ENCODE measurements at regions not wholly inside any gene's neighbourhood (a gene's known extent, or its start where the extent isn't known, plus 50 kb on each side); places are given as distances from the start of the nearest gene placed in this dataset.
"Not testable (repeated sequence)": the region's sequence is repeated elsewhere in the genome, so short reads cannot be mapped to it uniquely, and the experiment has no call there.

DNA sequence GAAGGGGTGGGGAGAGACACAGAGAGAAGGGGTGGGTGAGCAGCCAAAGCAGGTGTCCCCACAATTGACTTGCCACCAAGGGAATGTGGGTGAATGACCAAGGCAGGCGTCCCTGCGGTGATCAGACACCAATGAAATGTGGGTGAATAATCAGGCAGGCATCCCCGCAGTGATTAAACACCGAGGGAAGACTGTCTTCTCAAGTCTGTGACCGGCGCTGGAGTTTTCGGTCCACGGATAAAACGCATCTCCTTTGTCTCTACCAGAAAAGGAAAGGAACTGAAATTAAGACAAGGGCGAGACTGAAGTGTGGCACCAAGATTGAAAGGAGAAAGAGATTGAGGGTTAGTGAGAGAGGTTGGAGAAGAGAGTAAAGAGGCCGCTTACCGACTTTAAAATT is 90.0 kb upstream of the NUDT6 start:
- H3K36me3 Mint-ChIP-seq (ENCODE audit: low read depth); H3K27ac Mint-ChIP-seq; H3K4me1 Mint-ChIP-seq (ENCODE audit: low read depth); H3K9me3 Mint-ChIP-seq; H3K27me3 Mint-ChIP-seq (ENCODE audit: low read depth); DNase-seq (ENCODE audit: low spot score); H3K4me3 Mint-ChIP-seq: not testable (repeated sequence)

DNA sequence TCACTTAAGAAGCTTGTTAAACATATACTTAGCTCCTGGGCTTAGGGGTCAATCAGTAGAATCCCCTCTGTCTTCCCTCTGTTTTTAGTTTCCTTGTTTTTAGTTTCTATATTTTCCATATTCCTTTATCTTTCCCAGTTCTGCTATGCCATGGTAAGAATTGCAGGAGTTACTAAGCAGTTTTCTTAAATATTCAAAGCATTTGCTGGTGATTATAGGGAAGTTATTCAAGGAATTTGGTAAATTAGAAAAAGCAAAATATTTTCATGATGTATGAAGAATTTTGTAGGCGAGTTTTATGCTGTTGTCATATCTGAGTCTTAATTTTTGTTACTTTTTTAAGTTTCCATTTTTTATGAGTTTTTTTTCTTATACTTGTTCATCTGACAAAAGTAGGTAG is 91.6 kb upstream of the NUDT6 start:
- Mint-ChIP-seq H3K4me1 (ENCODE audit: low read depth) (no peaks in the 10 kb centered on the region), H3K27ac (no peak overlapping the region), H3K9me3 (no peaks in the 10 kb centered on the region), H3K27me3 (ENCODE audit: low read depth) (no peaks in the 10 kb centered on the region), H3K4me3 (no peak overlapping the region), H3K36me3 (ENCODE audit: low read depth) (peaks cover 3% of the 10 kb centered on the region)
- DNase-seq (ENCODE audit: low spot score) = no peak

DNA sequence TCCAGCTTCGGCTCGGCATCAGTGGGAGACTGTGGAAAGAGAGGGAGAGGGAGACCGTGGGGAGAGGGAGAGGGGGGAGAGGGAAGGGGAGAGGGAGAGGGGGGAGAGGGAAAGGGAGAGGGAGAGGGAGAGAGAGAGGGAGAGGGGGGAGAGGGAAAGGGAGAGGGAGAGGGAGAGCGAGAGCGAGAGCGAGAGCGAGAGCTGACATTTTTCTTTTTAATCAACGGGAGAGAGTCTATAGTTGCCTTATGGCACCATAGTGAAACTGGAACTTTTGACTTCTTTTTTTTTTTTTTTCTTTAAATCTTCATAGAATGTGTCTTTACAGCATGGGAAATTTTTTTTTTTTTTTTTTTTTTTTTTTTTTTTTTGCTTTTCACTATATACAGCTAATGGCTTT is 94.7 kb upstream of the NUDT6 start:
- Mint-ChIP-seq H3K27me3 (ENCODE audit: low read depth) (no peaks in the 10 kb centered on the region), H3K4me3 (no peak overlapping the region), H3K9me3 (peaks cover 5% of the 10 kb centered on the region), H3K36me3 (ENCODE audit: low read depth) (peaks cover 13% of the 10 kb centered on the region), H3K4me1 (ENCODE audit: low read depth) (no peaks in the 10 kb centered on the region), H3K27ac (no peak overlapping the region)
- DNase-seq (ENCODE audit: low spot score) = no peak

DNA sequence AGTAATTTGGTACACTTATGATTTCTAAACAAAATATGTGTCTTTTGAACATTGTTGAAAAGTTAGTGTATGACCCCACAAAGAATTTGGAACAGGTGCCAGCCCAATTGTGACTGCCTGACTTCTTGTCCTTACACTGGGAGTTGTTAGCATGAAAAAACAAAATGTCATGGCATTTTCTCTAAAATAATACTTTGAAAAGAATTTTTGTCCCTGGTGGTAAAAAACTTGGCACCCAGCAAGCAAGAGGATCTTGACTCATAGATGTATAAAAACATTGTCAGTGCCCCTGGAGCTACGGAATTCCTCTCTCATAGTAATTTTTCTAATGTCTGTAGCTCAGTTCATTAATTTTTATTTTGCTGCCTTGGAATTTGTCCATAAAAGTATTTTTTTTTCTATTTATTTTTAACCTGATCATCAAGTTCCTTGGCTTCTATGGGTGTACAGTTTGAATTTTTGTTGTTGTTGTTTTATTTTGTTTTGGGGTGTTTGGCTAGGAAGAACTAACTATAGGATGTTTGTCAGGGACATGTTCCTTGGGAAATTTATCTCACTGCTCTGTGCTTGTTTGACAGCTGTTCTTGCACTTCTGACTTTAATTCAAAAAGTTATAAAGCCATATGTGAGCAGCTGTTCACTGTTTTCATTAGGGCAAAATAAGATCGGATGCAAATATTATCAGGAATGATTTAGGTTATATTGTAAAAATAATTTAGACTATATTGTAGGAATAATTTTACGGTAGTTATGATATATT is 95.4 kb upstream of the NUDT6 start:
- Mint-ChIP-seq H3K9me3 (peaks cover 5% of the 10 kb centered on the region), H3K4me1 (ENCODE audit: low read depth) (no peaks in the 10 kb centered on the region), H3K27ac (no peak overlapping the region), H3K36me3 (ENCODE audit: low read depth) (peaks cover 15% of the 10 kb centered on the region), H3K4me3 (no peak overlapping the region), H3K27me3 (ENCODE audit: low read depth) (no peaks in the 10 kb centered on the region)
- no peak for DNase-seq (ENCODE audit: low spot score)

DNA sequence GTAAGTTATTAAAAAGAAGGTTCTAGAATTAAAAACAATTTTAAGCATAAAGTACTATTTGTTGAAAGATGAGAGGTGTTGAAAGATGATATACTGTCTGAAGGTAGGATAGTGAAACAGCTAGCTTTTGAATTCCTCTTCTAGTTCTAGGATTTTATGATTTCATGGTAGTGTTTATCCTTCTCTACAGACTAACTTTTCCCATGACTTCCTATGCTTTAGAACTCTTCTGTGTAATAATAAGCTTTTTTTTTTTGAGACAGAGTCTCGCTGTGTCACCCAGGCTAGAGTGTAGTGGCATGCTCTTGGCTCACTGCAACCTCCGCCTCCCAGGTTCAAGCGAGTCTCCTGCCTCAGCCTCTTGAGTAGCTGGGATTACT is 96.0 kb upstream of the NUDT6 start:
- Mint-ChIP-seq H3K27ac (no peak overlapping the region), H3K27me3 (ENCODE audit: low read depth) (no peaks in the 10 kb centered on the region), H3K36me3 (ENCODE audit: low read depth) (peaks cover 15% of the 10 kb centered on the region), H3K4me3 (no peak overlapping the region), H3K9me3 (peaks cover 5% of the 10 kb centered on the region), H3K4me1 (ENCODE audit: low read depth) (no peaks in the 10 kb centered on the region)
- DNase-seq (ENCODE audit: low spot score) = no peak

DNA sequence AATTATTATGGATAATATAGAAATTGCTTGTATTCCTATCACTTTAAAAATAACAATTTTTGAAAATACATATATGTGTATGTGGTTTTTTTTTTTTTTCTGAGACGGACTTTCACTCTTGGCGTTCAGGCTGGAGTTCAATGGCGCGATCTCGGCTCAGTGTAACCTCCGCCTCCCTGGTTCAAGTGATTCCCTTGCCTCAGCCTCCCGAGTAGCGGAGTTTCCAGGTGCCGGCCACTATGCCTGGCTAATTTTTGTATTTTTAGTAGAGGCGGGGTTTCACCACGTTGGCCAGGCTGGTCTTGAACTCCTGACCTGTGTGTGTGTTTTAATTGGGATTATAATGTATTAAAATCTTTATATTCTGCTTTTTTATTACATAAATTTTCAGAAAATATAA is 97.9 kb upstream of the NUDT6 start:
- Mint-ChIP-seq H3K27me3 (ENCODE audit: low read depth) (no peaks in the 10 kb centered on the region), H3K27ac (no peak overlapping the region), H3K9me3 (peaks cover 5% of the 10 kb centered on the region), H3K4me3 (no peak overlapping the region), H3K4me1 (ENCODE audit: low read depth) (peaks cover 6% of the 10 kb centered on the region), H3K36me3 (ENCODE audit: low read depth) (peaks cover 15% of the 10 kb centered on the region)
- DNase-seq (ENCODE audit: low spot score) = no peak

DNA sequence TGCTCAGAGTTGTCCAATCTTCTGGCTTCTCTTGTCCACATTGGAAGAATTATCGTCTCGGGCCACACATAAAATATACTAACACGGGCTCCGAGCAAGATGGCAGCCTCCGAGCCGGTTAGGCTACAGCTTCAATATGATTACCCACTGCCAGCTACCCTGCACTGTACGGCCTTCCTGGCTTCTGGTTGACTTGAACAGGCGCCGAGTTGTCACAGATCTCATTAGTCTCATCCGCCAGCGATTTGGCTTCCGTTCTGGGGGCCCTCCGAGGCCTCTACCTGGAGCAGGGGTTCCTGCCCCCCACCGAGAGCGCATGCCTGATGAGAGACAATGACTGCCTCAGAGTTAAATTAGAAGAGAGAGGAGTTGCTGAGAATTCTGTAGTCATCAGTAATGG is 101.2 kb upstream of the NUDT6 start:
- Mint-ChIP-seq H3K9me3 (peaks cover 5% of the 10 kb centered on the region), H3K4me1 (ENCODE audit: low read depth) (peaks cover 17% of the 10 kb centered on the region), H3K4me3 (no peak overlapping the region), H3K27me3 (ENCODE audit: low read depth) (no peaks in the 10 kb centered on the region), H3K27ac (no peak overlapping the region), H3K36me3 (ENCODE audit: low read depth) (peaks cover 19% of the 10 kb centered on the region)
- no peak for DNase-seq (ENCODE audit: low spot score)

DNA sequence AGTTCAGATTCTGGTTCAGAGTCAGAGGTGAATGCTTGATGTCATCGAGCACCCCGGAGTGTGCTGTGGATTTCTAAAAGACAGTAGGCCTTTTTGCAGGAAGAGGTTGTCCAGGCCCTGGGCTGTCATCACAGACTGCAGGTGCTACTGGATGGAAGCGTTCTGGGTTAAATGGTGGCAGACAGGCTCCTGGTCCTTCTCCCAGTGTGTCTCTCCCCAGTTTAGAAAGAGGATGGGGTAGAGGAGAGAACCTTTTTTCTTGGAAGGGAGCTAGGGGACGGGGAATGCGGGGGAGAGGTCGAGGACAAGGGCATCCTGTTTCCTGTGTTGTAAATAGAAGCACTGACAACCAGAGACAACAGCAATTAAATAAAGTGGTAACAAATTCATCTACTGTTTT is 102.3 kb upstream of the NUDT6 start:
- Mint-ChIP-seq H3K27ac (no peak overlapping the region), H3K9me3 (peaks cover 5% of the 10 kb centered on the region), H3K36me3 (ENCODE audit: low read depth) (peaks cover 22% of the 10 kb centered on the region), H3K27me3 (ENCODE audit: low read depth) (no peaks in the 10 kb centered on the region), H3K4me3 (no peak overlapping the region), H3K4me1 (ENCODE audit: low read depth) (peaks cover 17% of the 10 kb centered on the region)
- DNase-seq (ENCODE audit: low spot score) = no peak

DNA sequence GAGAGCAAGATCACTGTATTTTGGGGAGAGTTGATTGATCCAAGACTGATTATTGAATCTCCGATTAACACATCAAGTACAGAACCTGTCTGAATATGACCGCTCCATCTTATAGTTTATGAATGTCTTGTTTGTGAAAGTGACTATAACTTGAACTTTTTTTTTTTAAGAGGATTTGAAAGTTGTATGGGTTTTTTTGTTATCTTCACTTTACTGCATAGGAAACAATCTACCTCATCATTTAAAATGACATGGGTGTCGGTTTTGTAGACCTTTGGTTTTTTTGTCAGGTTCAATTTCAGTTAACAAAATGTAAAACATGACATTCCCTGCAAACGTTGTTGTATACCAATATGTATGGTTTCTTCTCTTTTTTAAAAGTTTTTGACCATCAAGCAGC is 103.0 kb upstream of the NUDT6 start:
- no peak for DNase-seq (ENCODE audit: low spot score)
- Mint-ChIP-seq H3K36me3 (ENCODE audit: low read depth) (peaks cover 18% of the 10 kb centered on the region), H3K27me3 (ENCODE audit: low read depth) (no peaks in the 10 kb centered on the region), H3K4me1 (ENCODE audit: low read depth) (peaks cover 17% of the 10 kb centered on the region), H3K27ac (no peak overlapping the region), H3K4me3 (no peak overlapping the region), H3K9me3 (peaks cover 5% of the 10 kb centered on the region)

DNA sequence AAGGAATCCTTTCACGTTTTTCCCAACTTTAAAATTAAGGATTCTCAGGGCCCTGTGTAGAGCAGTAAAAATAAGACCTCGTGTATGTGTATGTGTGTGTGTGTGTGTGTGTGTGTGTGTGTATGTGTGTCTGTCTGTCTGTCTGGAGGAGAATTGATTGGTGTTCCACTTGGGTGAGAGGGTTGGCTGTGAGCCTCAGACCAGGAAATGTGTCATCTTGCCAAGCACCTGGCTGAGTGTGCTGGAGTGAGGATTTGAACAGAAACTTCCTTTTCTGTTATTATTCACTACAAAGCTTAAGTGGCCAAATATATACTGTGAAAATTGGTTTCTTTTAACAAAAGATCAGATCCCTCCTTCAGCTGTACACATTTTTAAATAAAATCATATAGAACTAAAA is 103.6 kb upstream of the NUDT6 start:
- H3K4me3 Mint-ChIP-seq; H3K9me3 Mint-ChIP-seq; H3K27me3 Mint-ChIP-seq (ENCODE audit: low read depth); DNase-seq (ENCODE audit: low spot score); H3K27ac Mint-ChIP-seq: not testable (repeated sequence)
- Mint-ChIP-seq H3K36me3 (ENCODE audit: low read depth) (peaks cover 17% of the 10 kb centered on the region), H3K4me1 (ENCODE audit: low read depth) (peaks cover 17% of the 10 kb centered on the region)

DNA sequence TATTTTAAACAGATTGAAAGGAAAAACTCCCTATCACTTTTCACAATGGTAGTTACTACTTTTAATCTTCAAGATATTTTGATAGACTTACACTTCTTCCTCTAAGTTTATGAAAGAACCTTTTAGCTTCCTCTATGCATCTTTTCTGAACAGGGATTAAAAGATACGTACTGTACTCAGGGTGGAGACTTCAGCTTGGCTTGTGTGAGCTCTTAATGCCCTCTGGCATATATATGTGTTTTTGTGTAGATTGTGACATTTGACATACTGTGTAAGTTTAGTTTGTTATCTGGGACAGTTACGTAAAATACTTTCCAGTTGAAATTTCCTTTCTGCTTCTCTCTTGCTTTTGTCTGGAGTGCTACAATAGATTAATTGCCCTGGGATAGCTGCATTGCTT is 109.3 kb upstream of the NUDT6 start:
- H3K36me3 Mint-ChIP-seq (ENCODE audit: low read depth) = peaks cover 18% of the 10 kb centered on the region
- DNase-seq (ENCODE audit: low spot score) = no peak

DNA sequence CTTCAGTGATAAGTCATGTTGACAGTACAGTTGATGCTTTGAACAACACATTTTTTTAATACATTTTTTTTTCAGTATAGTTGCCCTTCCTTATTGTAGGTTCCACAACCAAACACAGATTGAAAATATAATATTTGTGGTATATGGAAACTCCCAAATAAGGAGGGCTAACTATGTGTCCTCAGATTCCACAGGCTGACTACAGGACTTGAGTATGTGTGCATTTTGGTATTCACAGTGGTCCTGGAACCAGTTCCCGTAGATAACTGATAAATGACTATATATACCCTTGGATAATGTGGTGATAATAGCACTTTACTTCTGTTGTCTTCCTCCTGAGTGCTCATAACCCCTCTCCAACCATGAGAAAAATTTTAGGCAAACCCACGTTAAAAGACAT is 111.6 kb upstream of the NUDT6 start:
- DNase-seq (ENCODE audit: low spot score) = no peak
- Mint-ChIP-seq H3K27me3 (ENCODE audit: low read depth) (no peaks in the 10 kb centered on the region), H3K4me1 (ENCODE audit: low read depth) (peaks cover 1% of the 10 kb centered on the region), H3K36me3 (ENCODE audit: low read depth) (peaks cover 11% of the 10 kb centered on the region), H3K9me3 (no peaks in the 10 kb centered on the region), H3K27ac (no peak overlapping the region), H3K4me3 (no peak overlapping the region)

More for the DNA sequence above, 109.3 kb upstream of the NUDT6 start:
- no peak overlapping the region for H3K27ac Mint-ChIP-seq
- peaks cover 3% of the 10 kb centered on the region for H3K4me1 Mint-ChIP-seq (ENCODE audit: low read depth)
- H3K27me3 Mint-ChIP-seq (ENCODE audit: low read depth) = no peaks in the 10 kb centered on the region
- no peaks in the 10 kb centered on the region for H3K9me3 Mint-ChIP-seq
- H3K4me3 Mint-ChIP-seq = no peak overlapping the region

DNA sequence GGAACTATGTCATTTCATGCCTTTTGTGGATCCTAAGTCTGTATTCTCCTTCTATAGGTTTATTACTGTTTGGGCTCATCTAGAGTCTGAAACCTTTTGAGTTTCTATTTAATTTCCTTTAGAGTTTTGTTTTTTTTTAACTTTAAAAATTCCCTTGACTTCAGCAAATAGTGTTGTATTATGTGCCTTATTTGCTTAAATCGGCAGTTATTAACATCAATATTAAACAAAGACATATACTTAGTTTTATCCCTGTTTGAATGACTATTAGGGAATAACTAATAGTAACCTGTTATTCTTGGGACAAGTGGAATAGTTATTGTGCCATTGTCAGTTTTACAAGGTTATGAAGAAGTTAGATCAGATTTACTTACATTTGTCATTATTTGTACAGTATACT is 112.8 kb upstream of the NUDT6 start:
- no peak for DNase-seq (ENCODE audit: low spot score)
- Mint-ChIP-seq H3K4me1 (ENCODE audit: low read depth) (peaks cover 1% of the 10 kb centered on the region), H3K27ac (no peak overlapping the region), H3K9me3 (no peaks in the 10 kb centered on the region), H3K4me3 (no peak overlapping the region), H3K27me3 (ENCODE audit: low read depth) (no peaks in the 10 kb centered on the region), H3K36me3 (ENCODE audit: low read depth) (peaks cover 8% of the 10 kb centered on the region)

DNA sequence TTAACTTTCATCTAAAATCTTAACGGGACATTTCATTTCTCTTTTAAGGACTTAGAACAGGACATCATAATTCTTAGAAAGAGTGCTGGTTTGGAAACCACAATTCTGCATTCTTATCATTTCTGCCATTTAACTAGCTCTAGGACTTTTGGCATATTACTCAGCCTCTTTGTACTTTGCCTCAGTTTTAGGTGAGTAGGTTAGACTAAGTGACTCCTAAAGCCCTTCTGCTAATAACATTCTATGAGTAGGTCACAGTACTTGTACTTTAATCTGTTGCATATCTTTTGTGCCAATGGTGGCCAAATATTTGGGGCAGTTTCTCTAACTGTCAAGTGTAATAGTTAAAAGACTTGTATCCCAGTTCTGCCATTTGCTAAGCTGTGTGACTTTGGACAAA is 115.4 kb upstream of the NUDT6 start:
- H3K27me3 Mint-ChIP-seq (ENCODE audit: low read depth) = no peaks in the 10 kb centered on the region
- H3K36me3 Mint-ChIP-seq (ENCODE audit: low read depth) = peaks cover 11% of the 10 kb centered on the region
- no peak for DNase-seq (ENCODE audit: low spot score)
- no peak overlapping the region for H3K27ac Mint-ChIP-seq
- H3K4me1 Mint-ChIP-seq (ENCODE audit: low read depth) = peaks cover 1% of the 10 kb centered on the region
- no peak overlapping the region for H3K4me3 Mint-ChIP-seq
- peaks cover 12% of the 10 kb centered on the region for H3K9me3 Mint-ChIP-seq

DNA sequence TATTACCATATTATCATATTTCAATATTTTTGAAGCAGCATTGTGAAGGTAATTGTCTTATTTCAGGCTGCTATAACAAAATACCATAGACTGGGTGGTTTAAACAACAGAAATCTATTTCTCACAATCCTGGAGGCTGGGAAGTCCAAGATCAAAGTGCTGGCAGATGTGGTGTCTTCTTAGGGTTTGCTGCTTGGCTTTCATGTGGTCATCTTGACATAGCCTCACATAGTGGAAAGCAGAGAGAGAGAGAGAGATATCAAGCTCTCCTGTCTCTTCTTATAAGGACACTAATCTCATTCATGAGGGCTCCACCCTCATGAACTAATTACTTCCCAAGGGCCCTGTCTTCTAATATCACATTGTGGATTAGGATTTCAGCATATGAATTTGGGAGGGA is 119.7 kb upstream of the NUDT6 start:
- DNase-seq (ENCODE audit: low spot score) = no peak
- H3K36me3 Mint-ChIP-seq (ENCODE audit: low read depth) = peaks cover 22% of the 10 kb centered on the region
- no peak overlapping the region for H3K27ac Mint-ChIP-seq
- no peak overlapping the region for H3K4me3 Mint-ChIP-seq
- H3K9me3 Mint-ChIP-seq = peaks cover 33% of the 10 kb centered on the region
- no peaks in the 10 kb centered on the region for H3K27me3 Mint-ChIP-seq (ENCODE audit: low read depth)
- peaks cover 4% of the 10 kb centered on the region for H3K4me1 Mint-ChIP-seq (ENCODE audit: low read depth)
